PC-9 (cell line): ENCODE measurements at regions not wholly inside any gene's neighbourhood (a gene's known extent, or its start where the extent isn't known, plus 50 kb on each side); places are given as distances from the start of the nearest gene placed in this dataset.

ENCODE experiments used
- EZH2 ChIP-seq: fragments of 200-600 bp; sonication (generic); IDR thresholded peaks from 2 replicates; pipeline ENCODE4 v1.8.0; 2017; ENCODE audit warnings: antibody characterized with exemption, low read depth
- TF ChIP-seq, protein P1 (sequence below): fragments of 200-600 bp; sonication (generic); conservative IDR thresholded peaks from 2 replicates; pipeline ENCODE4 v1.6.1; 2017; ENCODE audit warnings: mixed run types, antibody characterized with exemption, mild to moderate bottlenecking, moderate library complexity

DNA sequence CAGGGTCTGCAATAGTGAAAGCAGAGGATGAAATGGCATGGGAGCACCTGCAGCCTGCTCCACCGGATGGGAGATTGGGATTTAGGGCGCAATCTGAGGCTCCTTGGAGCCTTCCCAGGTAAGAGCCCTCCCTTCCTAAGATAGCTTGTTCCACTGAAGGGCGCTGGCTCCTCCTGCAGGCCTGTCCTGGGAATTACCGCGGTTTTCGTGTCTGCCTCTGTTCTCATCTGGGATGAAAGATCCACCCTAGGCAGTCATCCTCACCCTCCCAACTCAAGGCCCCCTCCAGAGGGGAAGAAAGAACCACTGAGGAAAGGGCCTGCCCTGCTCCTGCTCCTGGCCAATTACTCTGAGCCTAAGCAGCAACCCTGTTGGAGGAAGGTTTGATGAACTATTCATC lies 547.5 kb downstream of the SMARCA1 start:
- TF ChIP-seq, protein P1, sequence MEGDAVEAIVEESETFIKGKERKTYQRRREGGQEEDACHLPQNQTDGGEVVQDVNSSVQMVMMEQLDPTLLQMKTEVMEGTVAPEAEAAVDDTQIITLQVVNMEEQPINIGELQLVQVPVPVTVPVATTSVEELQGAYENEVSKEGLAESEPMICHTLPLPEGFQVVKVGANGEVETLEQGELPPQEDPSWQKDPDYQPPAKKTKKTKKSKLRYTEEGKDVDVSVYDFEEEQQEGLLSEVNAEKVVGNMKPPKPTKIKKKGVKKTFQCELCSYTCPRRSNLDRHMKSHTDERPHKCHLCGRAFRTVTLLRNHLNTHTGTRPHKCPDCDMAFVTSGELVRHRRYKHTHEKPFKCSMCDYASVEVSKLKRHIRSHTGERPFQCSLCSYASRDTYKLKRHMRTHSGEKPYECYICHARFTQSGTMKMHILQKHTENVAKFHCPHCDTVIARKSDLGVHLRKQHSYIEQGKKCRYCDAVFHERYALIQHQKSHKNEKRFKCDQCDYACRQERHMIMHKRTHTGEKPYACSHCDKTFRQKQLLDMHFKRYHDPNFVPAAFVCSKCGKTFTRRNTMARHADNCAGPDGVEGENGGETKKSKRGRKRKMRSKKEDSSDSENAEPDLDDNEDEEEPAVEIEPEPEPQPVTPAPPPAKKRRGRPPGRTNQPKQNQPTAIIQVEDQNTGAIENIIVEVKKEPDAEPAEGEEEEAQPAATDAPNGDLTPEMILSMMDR, result peak; percentile 81
- TF ChIP-seq EZH2, result no peak
